ENCODE measurements at regions not wholly inside any gene's neighbourhood (a gene's known extent, or its start where the extent isn't known, plus 50 kb on each side); places are given as distances from the start of the nearest gene placed in this dataset.

GRCh38 chr7:86970986-86971385 lies 88.5 kb downstream of the ELAPOR2 start:
- DNase-seq: no peak

GRCh38 chr7:86970547-86970946 lies 88.9 kb downstream of the ELAPOR2 start:
- no peak for DNase-seq

GRCh38 chr7:86969865-86970264 lies 89.6 kb downstream of the ELAPOR2 start:
- DNase-seq: no peak

GRCh38 chr7:86968618-86969017 lies 90.8 kb downstream of the ELAPOR2 start:
- no peak for DNase-seq

- DNase-seq: no peak
Measured at GRCh38 chr7:86966916-86967315, 92.5 kb downstream of the ELAPOR2 start.

- DNase-seq: no peak
Measured at GRCh38 chr7:86965727-86966120, 93.7 kb downstream of the ELAPOR2 start.

- DNase-seq: no peak
Measured at GRCh38 chr7:86964973-86965726, 94.3 kb downstream of the ELAPOR2 start.

GRCh38 chr7:86963599-86964230 lies 95.7 kb downstream of the ELAPOR2 start:
- no peak for DNase-seq

- DNase-seq: no peak
Measured at GRCh38 chr7:86962623-86963022, 96.8 kb downstream of the ELAPOR2 start.

GRCh38 chr7:86961686-86962085 lies 97.8 kb downstream of the ELAPOR2 start:
- DNase-seq: no peak

GRCh38 chr7:86958380-86958779 lies 101.1 kb downstream of the ELAPOR2 start:
- DNase-seq: no peak

- DNase-seq: no peak
Measured at GRCh38 chr7:86956567-86956966, 102.9 kb downstream of the ELAPOR2 start.

GRCh38 chr7:86955895-86956503 lies 103.5 kb downstream of the ELAPOR2 start:
- no peak for DNase-seq

- DNase-seq: no peak
Measured at GRCh38 chr7:86954971-86955370, 104.5 kb downstream of the ELAPOR2 start.

GRCh38 chr7:86953653-86954336 lies 105.7 kb downstream of the ELAPOR2 start:
- no peak for DNase-seq

- no peak for DNase-seq
Measured at GRCh38 chr7:86953219-86953618, 106.2 kb downstream of the ELAPOR2 start.

GRCh38 chr7:86951895-86952294 lies 107.6 kb downstream of the ELAPOR2 start:
- DNase-seq: no peak

- no peak for DNase-seq
Measured at GRCh38 chr7:86950944-86951343, 108.5 kb downstream of the ELAPOR2 start.

- no peak for DNase-seq
Measured at GRCh38 chr7:86950360-86950759, 109.1 kb downstream of the ELAPOR2 start.

GRCh38 chr7:86949779-86950260 lies 109.6 kb downstream of the ELAPOR2 start:
- no peak for DNase-seq

- no peak for DNase-seq
Measured at GRCh38 chr7:86949052-86949778, 110.2 kb downstream of the ELAPOR2 start.

GRCh38 chr7:86947929-86948328 lies 111.5 kb downstream of the ELAPOR2 start:
- DNase-seq: no peak

GRCh38 chr7:86943447-86943846 lies 116.0 kb downstream of the ELAPOR2 start:
- DNase-seq: no peak
